ENCODE measurements at regions not wholly inside any gene's neighbourhood (a gene's known extent, or its start where the extent isn't known, plus 50 kb on each side); places are given as distances from the start of the nearest gene placed in this dataset.

- DNase-seq: no peak
Observed at GRCh38 chr17:12290207-12290606, 269.5 kb downstream of the MAP2K4 start.

- peak; percentile 73 for DNase-seq
Observed at GRCh38 chr17:12296209-12296625, 275.5 kb downstream of the MAP2K4 start.

GRCh38 chr17:12301551-12301950, 280.9 kb downstream of the MAP2K4 start:
- DNase-seq: peak; percentile 94

GRCh38 chr17:12302711-12303110, 282.0 kb downstream of the MAP2K4 start:
- no peak for DNase-seq

- no peak for DNase-seq
Observed at GRCh38 chr17:12310811-12311210, 290.1 kb downstream of the MAP2K4 start.

- DNase-seq: no peak
Observed at GRCh38 chr17:12312692-12313091, 292.0 kb downstream of the MAP2K4 start.

- no peak for DNase-seq
Observed at GRCh38 chr17:12313786-12314185, 293.1 kb downstream of the MAP2K4 start.

GRCh38 chr17:12316021-12316420, 295.3 kb downstream of the MAP2K4 start:
- DNase-seq: peak; percentile 73

GRCh38 chr17:12318571-12319266, 298.0 kb downstream of the MAP2K4 start:
- DNase-seq: peak; percentile 21

- peak; percentile 96 for DNase-seq
Observed at GRCh38 chr17:12320286-12320685, 299.6 kb downstream of the MAP2K4 start.

GRCh38 chr17:12328204-12328603, 307.5 kb downstream of the MAP2K4 start:
- no peak for DNase-seq

- no peak for DNase-seq
Observed at GRCh38 chr17:12330456-12330855, 309.8 kb downstream of the MAP2K4 start.

GRCh38 chr17:12341328-12341727, 320.7 kb downstream of the MAP2K4 start:
- no peak for DNase-seq

- no peak for DNase-seq
Observed at GRCh38 chr17:12342161-12342560, 321.5 kb downstream of the MAP2K4 start.

- peak; percentile 25 for DNase-seq
Observed at GRCh38 chr17:12342609-12343435, 322.1 kb downstream of the MAP2K4 start.

- DNase-seq: peak; percentile 31
Observed at GRCh38 chr17:12348476-12348875, 317.2 kb upstream of the MYOCD start.

GRCh38 chr17:12349297-12349696, 316.4 kb upstream of the MYOCD start:
- DNase-seq: peak; percentile 17

- DNase-seq: no peak
Observed at GRCh38 chr17:12352127-12352526, 313.6 kb upstream of the MYOCD start.

- no peak for DNase-seq
Observed at GRCh38 chr17:12357600-12357999, 308.1 kb upstream of the MYOCD start.

GRCh38 chr17:12358477-12358876, 307.2 kb upstream of the MYOCD start:
- DNase-seq: no peak

GRCh38 chr17:12362853-12363455, 302.7 kb upstream of the MYOCD start:
- peak; percentile 65 for DNase-seq

GRCh38 chr17:12365805-12366204, 299.9 kb upstream of the MYOCD start:
- peak; percentile 43 for DNase-seq

GRCh38 chr17:12369065-12369464, 296.6 kb upstream of the MYOCD start:
- DNase-seq: no peak

- DNase-seq: no peak
Observed at GRCh38 chr17:12376276-12376675, 289.4 kb upstream of the MYOCD start.
